GM19467 (cell line): ENCODE measurements at regions not wholly inside any gene's neighbourhood (a gene's known extent, or its start where the extent isn't known, plus 50 kb on each side); places are given as distances from the start of the nearest gene placed in this dataset.
"Not testable (repeated sequence)": the region's sequence is repeated elsewhere in the genome, so short reads cannot be mapped to it uniquely, and the experiment has no call there.

Experiments used
- ATAC-seq: cut with Tn5 transposase; IDR thresholded peaks from one replicate; pipeline ENCODE4 v1.9.1; 2021; ENCODE audit warnings: mild to moderate bottlenecking, moderate library complexity; ENCODE audit not compliant: unreplicated experiment

DNA sequence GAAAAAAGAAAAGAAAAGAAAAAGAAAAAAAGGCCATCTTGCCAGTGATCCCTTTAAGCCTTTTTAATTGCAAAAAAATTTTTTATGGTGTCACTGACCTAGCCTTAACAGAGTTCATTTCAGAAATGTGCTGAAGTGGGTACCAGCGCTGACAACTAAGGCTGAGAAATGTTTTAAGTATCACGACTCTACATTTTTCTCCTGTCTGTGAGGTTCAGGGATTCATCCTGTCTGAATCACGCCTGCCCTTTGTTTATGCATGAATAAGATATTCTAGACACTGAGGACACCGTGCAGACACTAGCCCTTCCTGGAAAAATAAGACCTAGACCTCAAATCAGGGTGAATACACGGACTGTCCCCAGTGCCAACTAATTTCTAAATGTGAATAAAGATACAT lies 154.4 kb upstream of the NOCT start:
- ATAC-seq, result no peak

GRCh38 chr4:138860357-138860756 lies 155.2 kb upstream of the NOCT start:
- ATAC-seq, result not testable (repeated sequence)

- no peak for ATAC-seq
These were observed 156.3 kb upstream of the NOCT start for GRCh38 chr4:138859254-138859653.

GRCh38 chr4:138858419-138858818 lies 157.2 kb upstream of the NOCT start:
- no peak for ATAC-seq

GRCh38 chr4:138857416-138857815 lies 158.2 kb upstream of the NOCT start:
- no peak for ATAC-seq

GRCh38 chr4:138852681-138853080 lies 162.9 kb upstream of the NOCT start:
- no peak for ATAC-seq

GRCh38 chr4:138851391-138852335 lies 163.9 kb upstream of the NOCT start:
- no peak for ATAC-seq

DNA sequence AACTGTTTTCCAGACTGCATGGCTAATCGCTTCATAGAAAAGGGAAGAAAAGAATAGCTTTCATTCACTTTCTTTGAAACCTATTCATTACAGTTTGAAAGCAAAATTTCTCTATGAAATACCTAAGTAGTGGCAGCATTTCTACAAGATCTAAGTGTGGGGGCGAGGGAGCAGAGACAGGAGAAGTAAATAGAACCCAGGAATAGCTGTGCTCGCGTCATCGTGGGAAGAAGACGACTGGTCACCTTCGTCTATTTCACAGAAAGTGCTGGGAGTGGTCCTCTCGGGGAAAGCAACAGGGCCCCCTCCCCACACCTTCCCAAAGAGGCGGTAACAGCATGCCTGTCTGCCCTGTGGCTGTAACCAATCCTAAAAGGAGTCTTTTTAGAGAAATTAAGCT lies 169.9 kb upstream of the NOCT start:
- no peak for ATAC-seq

DNA sequence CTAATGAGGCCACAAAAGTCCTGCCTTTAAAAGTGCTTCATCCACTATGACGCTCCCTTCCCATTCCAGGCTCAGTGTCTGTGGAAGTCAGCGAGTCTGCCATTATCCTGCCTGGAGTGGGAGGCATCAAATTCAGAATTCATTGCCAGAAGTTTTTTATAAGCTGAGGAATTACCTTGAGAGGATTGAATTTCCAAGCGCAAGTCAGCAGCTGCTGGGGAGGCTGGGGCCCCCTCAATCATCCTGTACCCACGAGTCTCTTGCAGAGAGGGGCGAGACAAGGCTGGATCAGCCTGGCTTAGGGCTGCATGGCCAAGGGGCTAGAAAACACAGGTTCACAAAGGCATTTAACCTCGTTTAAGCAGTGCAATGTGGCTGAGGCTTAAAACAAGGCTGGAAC lies 170.5 kb upstream of the NOCT start:
- no peak for ATAC-seq

DNA sequence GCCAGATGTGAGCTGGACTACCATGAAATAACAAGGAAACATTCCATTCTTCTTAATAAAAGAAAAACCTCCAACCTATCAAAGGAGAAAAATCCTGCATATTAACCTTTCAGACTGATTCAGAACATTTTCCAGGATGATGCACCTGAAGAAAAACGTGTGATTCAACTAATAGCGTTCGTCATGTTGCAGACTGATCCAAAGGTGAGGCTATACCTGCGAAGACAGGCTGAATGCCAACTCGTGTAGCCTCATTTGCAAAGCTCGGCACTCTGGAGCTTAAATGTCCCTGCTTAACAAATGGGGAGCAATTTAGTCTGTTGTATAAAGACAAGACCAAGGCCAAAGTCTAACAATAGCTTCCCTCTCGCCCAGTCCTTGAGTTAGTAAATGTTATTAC lies 172.0 kb upstream of the NOCT start:
- ATAC-seq, result no peak

DNA sequence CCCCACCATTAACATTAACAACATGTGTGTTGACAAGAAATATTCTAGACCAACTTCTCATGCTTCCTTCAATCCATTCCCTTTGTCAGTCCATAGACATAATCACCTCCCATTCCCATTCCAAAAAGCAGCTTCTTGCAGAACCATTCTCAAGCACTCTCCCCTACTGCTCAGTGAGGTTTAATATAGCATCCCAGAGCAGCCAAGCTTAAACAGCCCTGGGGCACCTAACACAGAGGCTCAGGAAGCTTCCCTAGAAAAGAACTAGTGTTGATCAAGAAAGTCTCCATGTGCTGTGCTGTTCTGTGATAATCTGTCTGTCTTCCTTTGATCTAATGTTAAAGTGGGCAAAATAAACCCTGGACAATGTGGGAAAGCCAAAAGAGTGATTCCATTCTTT lies 174.2 kb upstream of the NOCT start:
- no peak for ATAC-seq

GRCh38 chr4:138838251-138838650 lies 177.3 kb upstream of the NOCT start:
- ATAC-seq, result no peak

DNA sequence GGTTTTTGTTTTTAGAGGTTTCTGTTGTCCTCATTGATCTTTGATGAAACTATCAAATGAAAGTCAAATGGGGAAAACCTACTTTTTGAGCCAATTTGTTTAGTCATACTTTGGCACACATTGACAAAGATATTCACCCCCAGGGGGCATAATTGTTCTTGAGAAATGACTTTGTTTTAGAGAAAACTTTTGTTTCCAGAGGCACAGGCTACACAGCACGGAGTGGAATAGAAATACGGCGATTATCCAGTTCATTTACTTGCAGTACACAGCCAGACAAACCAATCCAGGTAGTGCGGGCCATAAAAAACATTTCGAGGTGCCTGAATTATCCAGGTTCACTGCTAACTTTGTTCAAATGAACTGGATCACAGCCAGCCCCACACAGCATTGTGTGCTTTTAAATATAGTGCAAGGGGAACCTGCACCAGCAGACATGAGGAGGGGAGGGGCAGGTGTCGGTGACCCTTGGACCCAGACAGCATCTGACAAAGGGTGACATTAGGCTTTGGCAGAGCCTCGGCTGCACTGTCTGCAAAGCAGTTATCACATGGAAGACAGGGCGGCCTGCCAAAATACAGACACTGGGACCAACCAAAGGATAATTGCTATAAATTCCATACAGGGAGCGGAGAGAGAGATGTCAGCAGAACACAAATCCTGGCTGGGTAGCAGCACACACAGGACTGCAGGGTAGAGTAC lies 179.6 kb upstream of the NOCT start:
- no peak for ATAC-seq

DNA sequence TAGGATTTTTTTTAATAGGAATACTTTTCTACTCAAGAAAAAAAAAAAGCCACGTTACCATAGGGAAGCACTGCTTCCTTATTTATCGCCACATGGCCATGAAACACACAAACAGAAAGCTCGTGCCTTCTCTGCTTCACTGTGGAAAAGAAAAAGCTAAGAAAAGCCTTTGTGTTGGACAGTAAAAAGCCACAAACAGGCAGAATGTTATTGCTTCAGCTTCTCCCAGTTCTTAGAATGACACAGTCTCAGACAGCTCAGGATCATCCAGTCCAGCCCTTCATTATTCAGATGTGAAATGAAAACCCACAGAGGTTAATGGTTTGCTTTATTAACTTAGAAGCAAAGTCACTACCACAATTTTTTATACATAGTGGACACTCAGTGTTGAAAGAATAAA lies 181.6 kb upstream of the NOCT start:
- peak; percentile 62 for ATAC-seq

DNA sequence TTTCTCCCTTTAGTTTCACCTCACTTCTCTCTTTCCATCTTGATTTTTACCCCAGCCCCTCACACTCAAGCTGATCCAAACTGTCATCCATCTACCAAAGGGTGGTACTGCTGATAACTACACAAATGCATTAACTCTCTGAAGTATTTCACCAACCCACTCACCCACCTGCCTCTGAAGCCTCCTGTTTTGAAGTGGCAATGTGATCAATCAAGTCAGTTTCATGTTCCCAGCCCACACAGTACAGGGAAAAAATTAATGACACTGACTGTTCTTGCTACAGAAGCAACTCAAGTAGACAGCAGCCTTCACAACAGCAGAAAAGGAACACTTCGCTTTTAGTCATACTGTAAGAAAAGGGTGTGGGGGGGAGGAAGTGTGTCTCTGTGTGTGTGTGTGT lies 183.0 kb upstream of the NOCT start:
- ATAC-seq, result no peak

DNA sequence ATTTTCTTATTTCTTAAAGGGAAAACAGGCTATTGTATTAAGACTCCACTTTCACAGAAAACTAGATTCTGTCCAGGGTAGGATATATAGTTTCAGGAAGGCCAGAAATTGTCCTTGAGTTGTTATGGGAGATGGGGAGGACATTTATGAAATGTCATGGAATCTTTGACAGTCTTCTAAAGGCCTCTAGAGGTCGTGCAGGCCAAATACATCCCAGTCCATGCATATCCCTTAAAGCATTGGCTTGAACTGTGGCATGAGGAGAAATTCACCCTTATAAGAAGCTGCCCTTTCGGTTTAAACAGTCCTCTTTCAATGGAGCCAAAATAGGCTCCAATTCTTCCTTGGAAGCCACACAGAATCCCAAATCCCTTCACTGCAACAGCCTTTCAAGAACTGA lies 183.6 kb upstream of the NOCT start:
- no peak for ATAC-seq

GRCh38 chr4:138828926-138829325 lies 186.7 kb upstream of the NOCT start:
- no peak for ATAC-seq

GRCh38 chr4:138826754-138827153 lies 188.8 kb upstream of the NOCT start:
- no peak for ATAC-seq

- no peak for ATAC-seq
These were observed 189.3 kb upstream of the NOCT start for GRCh38 chr4:138826322-138826721.

DNA sequence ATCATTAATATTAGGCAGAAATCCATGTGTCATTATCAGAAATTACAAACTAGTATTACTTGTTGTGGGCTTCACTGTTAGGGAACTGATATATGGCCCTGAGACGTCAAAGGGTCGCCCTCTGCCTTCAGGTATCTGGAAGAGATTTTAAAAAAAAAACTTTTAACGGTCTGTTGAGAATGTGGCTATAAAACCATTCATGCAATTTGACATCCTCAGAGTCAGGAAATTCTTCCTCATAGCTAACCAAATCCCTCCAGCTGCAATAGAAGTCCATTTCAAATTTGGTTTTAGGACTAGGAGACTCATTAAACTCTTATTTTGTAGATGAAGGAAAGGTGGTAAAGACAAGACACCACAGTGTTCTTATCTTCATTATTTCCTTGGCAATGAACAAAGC lies 194.2 kb upstream of the NOCT start:
- ATAC-seq, result no peak

GRCh38 chr4:138816875-138817274 lies 198.7 kb upstream of the NOCT start:
- ATAC-seq, result no peak

GRCh38 chr4:138815811-138816210 lies 199.8 kb upstream of the NOCT start:
- ATAC-seq, result no peak
